GM19463 (cell line): ENCODE measurements at regions not wholly inside any gene's neighbourhood (a gene's known extent, or its start where the extent isn't known, plus 50 kb on each side); places are given as distances from the start of the nearest gene placed in this dataset.

ENCODE experiments used
- ATAC-seq: cut with Tn5 transposase; IDR thresholded peaks from one replicate; pipeline ENCODE4 v1.9.1; 2021; ENCODE audit warnings: mild to moderate bottlenecking, moderate library complexity; ENCODE audit not compliant: unreplicated experiment

GRCh38 chr17:63125987-63126386 lies 160.0 kb downstream of the TANC2 start:
- ATAC-seq: no peak

- no peak for ATAC-seq
Observed at GRCh38 chr17:63126607-63127006, 160.6 kb downstream of the TANC2 start.

- ATAC-seq: no peak
Observed at GRCh38 chr17:63132459-63132911, 166.4 kb downstream of the TANC2 start.

- no peak for ATAC-seq
Observed at GRCh38 chr17:63133491-63133890, 167.5 kb downstream of the TANC2 start.

GRCh38 chr17:63134867-63135266 lies 168.8 kb downstream of the TANC2 start:
- ATAC-seq: no peak

GRCh38 chr17:63136369-63137012 lies 170.5 kb downstream of the TANC2 start:
- ATAC-seq: no peak

- ATAC-seq: no peak
Observed at GRCh38 chr17:63137163-63137562, 171.1 kb downstream of the TANC2 start.

- ATAC-seq: no peak
Observed at GRCh38 chr17:63138713-63139112, 172.7 kb downstream of the TANC2 start.

- ATAC-seq: no peak
Observed at GRCh38 chr17:63139356-63139755, 173.3 kb downstream of the TANC2 start.

GRCh38 chr17:63140255-63140654 lies 174.2 kb downstream of the TANC2 start:
- no peak for ATAC-seq

- no peak for ATAC-seq
Observed at GRCh38 chr17:63142836-63143235, 176.8 kb downstream of the TANC2 start.

- no peak for ATAC-seq
Observed at GRCh38 chr17:63150490-63150889, 184.5 kb downstream of the TANC2 start.

GRCh38 chr17:63150994-63151464 lies 185.0 kb downstream of the TANC2 start:
- no peak for ATAC-seq

- ATAC-seq: no peak
Observed at GRCh38 chr17:63151941-63152523, 186.0 kb downstream of the TANC2 start.

- no peak for ATAC-seq
Observed at GRCh38 chr17:63153488-63153887, 187.5 kb downstream of the TANC2 start.

GRCh38 chr17:63154586-63155244 lies 188.7 kb downstream of the TANC2 start:
- ATAC-seq: no peak

GRCh38 chr17:63156986-63157385 lies 191.0 kb downstream of the TANC2 start:
- no peak for ATAC-seq

GRCh38 chr17:63162406-63163157 lies 196.5 kb downstream of the TANC2 start:
- no peak for ATAC-seq

GRCh38 chr17:63163158-63163520 lies 197.1 kb downstream of the TANC2 start:
- ATAC-seq: no peak

- no peak for ATAC-seq
Observed at GRCh38 chr17:63165400-63165799, 199.4 kb downstream of the TANC2 start.

GRCh38 chr17:63170795-63171194 lies 204.8 kb downstream of the TANC2 start:
- no peak for ATAC-seq
